HG02981 (cell line): ENCODE measurements at regions not wholly inside any gene's neighbourhood (a gene's known extent, or its start where the extent isn't known, plus 50 kb on each side); places are given as distances from the start of the nearest gene placed in this dataset.

Experiments used
- ATAC-seq: cut with Tn5 transposase; IDR thresholded peaks from one replicate; pipeline ENCODE4 v1.9.1; 2021; ENCODE audit warnings: mild to moderate bottlenecking, moderate library complexity; ENCODE audit not compliant: unreplicated experiment

DNA sequence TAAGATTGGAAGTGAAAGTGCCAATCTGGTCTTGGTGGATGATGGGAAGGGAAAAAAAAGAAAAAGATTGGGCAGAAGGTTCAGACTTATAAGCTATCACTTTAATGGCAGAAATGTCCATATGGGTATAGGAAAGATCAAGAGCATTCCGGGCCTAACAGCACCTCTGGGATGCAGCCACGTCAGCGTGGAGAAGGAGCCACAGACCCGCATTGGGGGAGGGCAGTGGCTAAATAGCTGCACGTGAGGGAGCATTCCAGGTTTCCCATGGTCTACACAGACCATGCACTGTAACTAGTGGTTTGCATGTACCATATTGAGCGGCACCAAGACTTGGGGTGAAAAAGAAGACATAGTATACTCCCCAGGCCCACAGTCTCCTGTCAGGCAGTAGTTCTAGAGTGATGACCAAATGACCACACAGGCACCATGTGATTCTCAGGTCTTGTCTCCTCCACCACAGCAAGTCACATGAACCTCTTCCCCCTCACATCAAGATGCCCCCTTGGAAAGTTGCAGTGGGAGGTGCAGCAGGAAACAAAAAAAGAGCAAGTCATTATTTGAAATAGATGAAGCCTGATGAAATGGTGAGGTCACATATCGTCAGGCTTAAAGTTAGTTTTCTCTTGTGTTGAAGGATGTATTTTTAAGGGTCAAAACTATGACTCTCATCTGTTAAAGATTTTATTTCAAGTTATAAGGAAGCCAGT lies 94.4 kb upstream of the TNFAIP3 start:
- no peak for ATAC-seq

DNA sequence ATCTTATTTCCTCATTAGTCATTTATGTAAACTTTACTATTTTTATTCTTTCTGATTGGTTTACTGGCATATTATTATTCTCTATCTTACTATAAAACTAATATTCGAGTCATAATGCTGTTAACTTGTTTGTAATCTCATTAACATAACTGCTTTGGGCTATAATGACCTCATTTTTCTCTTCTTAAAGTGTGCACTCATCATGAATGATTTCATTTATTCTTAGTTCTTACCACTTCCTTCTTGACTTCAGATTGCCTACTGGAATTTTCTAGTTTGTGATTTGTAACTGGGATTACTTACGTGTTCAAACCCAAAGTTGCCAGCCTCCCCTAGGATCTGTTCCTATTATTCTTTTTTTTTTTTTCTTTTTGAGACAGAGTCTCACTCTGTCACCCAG lies 91.8 kb upstream of the TNFAIP3 start:
- ATAC-seq = no peak

DNA sequence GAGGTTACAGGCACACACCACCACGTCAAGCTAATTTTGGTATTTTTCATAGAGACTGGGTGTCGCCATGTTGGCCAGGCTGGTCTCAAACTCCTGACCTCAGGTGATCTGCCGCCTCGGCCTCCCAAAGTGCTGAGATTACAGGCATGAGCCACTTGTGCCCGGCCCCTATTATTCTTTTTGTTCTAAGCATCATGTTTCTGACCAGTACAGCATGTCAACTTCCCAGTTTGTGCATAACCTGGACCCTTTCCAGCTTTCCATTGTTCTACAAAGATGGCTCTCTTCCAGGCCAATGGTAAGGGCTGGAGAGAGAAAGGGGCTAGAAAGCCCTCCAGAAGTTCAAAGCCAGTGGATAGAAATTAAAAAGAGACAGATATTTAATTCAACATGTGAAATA lies 91.3 kb upstream of the TNFAIP3 start:
- no peak for ATAC-seq

DNA sequence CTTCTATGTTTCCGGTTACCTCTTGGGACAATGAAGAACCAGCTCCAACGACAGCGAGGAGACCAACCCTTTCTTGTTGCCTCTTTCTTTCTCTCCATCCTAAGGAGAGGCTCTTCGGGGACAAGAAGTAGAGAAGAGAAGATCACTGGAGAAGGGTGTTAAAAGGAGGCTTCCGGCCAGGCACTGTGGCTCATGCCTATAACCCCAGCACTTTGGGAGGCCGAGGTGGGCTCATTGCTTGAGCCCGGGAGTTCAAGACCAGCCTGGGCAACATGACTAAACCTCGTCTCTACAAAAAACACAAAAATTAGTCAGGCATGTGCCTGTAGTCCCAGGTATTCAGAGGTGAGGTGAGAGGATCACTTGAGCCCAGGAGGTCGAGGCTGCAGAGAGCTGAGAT lies 90.8 kb upstream of the TNFAIP3 start:
- ATAC-seq = no peak

DNA sequence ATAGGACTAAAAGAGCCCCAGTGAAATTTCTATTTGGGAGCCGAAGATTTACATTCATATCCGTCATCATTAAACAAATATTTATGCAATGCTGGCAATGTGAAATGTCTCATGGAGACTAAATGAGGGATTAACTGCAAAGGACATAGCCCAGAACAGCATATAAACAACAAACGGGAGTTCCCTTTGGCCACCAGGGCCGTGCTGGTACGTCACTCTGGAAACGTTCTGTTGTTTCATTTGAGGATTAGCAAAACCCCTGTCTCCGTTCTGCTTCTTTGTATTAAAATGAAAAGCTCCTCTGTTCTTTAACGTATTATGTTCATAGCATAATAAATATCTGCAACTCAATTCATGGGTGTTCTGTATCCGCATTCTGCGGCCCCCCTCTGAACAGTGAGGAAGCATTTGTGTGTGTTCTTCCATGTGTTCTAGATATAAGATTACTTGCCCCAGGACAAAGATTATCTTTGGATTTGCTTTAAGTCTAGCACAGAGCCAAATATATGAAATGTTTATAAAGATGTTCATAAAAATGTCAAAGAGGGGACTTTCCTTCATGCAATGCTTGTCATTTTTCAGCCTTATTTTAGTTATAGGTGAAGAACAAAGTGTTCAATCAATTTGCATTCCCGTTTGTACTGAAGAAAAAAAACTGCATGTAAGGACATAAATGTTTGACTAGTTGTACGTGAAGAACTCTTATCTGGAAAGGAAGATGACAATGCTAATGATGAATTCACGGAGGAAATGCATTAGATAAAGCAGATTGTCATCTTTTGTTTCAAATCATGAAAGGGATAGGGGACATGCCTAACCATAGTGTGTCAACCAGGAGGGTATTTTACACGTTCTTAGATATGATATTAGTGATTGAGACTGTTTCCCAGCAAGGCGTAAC lies 90.0 kb upstream of the TNFAIP3 start:
- no peak for ATAC-seq

DNA sequence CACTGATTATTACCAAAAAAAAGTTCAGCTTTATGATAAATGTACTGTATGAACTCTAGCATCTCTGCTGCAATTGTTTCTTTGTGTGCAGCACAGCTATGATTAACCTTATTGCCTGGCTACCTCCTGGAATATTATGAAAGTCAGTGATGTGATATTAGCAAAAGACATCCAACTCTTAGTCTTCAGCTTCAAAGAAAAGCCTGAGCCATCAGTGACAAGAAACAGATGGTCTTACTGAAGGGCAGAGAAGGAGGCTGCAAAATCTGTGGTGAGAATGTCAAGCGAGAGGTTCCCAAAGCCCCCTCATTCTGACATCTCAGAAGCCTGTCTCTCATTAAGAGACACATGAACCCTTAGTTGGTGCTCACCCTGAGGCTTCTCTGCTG lies 89.4 kb upstream of the TNFAIP3 start:
- ATAC-seq = no peak

DNA sequence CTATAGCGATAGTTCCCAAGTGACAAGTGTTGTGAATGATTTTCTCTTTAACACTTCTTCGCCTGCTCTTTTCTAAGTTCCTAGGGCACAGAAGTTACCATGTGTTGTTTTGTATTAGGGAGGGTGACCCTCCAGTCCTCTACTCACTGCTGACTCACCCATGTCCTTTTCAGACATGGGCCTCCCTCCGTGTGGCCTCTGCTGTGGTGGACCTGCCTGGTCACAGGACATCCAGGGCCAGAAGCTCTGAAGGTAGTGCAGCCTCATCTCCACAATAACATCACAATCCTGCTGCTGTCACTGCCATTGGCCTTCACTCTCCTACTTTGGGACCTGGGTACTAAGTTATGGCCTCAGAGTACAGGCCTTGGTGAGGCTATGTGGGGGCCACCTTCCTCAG lies 87.1 kb upstream of the TNFAIP3 start:
- ATAC-seq = no peak

DNA sequence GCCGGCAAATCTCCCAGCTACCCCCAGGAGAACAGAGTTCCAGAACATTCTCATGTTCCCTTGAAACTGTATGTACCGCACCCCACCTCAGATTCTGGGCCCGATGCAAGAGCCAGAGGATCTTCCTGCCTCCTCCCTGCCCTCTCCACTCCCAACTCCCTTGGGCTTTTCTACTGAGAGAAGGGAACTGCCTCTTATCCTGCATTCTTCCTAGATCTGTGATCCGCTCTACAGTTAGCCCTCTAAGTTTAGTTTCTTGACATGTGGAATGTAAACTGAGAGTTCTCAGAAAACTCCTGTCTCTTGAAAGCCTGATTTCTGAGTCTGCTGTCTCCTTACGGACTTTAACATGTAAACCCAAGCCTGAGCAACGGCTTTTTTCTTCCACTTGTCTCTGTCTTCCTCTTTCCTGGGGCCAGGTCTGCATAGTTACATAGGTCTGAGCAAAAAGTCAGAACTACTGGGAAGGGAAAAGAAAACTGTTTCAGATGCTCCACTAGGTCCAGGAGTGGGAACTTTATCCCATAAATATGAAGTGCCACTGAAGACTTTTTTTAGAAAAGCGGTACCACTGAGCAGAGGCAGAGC lies 86.5 kb upstream of the TNFAIP3 start:
- ATAC-seq = no peak

DNA sequence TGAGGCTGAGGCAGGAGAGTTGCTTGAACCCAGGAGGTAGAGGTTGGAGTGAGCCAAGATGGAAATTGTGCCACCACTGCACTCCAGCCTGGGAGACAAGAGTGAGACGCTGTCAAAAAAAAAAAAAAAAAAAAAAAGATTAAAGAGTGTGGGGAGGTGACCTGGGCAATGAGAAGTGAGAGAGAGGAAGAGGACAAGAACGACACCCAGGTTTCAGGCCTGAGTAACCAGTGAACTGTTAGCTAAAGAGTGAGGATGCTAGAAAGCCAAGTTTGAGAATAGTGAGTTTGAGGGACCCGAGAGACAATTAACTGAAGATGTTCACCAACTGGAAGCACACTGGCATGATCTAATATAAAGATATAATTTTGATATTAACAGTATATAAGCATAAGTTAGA lies 85.4 kb upstream of the TNFAIP3 start:
- no peak for ATAC-seq

DNA sequence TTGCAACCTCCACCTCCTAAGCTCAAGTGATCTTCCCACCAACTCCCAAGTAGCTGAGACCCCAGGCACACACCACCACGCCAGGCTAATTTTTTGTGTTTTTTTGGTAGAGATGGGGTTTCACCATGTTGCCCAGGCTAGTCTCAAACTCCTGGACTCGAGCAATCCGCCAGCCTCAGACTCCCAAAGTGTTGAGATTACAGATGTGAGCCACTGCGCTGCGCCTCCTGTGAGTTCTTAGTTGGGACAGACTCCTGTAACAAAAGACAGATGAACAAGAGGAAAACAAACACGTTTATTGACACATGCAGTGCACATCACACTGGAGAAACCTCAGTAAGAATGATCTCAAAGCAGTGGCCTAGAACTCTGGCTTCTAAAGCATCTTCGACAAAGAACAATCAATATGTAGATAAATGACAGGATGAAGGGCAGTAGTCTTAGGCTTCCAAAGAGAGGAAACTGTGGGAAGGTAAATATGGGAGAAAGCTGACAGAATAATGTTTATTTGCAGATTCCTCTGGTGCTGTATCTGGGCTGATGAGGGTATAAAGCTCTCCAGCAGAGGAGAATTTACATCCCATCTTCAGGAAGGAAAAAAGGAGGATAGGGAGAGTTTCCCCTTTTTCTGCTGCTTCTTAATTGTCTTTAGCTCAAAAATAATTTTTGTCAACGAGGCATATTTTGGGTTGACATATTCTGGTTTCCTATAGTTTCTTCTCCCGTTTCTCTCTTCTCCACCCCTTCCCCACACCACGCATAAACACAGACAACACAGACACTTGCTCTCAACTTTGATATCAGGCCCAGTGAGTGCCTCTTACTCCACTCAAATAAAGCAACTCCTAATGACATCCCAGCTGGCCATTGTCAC lies 84.7 kb upstream of the TNFAIP3 start:
- ATAC-seq = no peak

DNA sequence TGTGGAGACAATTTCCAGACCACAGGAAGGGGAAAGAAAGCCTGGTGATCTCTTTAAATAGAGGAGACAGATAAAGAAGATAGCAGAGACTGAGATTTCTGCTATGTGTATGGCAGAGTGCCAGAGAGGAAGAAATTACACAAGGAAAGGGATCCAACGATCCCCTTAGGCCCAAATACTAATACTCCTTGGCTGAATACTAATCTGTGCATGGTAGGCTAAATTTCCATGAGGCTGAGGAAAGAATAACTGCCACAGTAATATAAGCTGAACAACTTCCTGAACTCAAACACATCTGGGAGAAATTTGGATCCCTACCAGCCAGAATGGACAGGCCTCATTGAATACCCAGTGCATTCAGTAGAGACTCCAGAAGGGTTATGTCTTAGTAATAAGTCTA lies 83.3 kb upstream of the TNFAIP3 start:
- no peak for ATAC-seq

DNA sequence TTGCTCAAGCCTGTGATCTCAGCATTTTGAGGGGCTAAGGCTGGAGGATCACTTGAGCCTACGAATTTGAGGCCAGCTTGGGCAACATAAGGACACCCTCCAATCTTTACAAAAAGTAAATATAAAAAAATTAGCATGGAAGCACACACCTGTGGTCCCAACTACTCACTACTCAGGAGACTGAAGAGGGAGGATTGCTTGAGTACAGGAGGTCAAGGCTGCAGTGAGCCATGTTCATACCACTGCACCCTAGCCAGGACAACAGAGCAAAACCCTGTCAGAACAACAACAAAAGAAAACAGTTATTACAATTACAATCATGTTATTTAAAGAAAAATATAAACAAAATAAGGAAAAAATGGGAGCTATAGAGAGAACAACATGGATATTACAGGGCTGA lies 82.5 kb upstream of the TNFAIP3 start:
- ATAC-seq = no peak

DNA sequence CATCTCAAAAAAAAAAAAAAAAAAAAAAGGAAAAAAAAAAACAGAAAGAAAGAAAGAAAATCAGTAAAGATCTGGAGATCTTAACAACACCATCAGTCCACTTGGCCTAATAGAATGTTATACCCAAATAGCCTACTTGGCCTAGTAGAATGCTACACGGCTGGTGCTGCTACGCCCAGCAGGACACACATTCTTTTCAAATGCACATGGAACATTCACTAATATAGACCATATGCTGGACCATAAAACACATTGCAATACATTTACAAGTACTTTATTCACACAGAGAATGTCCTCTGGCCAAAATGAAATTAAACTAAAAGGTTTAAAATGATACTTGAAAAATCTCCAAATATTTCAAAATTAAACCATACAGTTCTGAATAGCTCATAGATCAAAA lies 80.0 kb upstream of the TNFAIP3 start:
- no peak for ATAC-seq

DNA sequence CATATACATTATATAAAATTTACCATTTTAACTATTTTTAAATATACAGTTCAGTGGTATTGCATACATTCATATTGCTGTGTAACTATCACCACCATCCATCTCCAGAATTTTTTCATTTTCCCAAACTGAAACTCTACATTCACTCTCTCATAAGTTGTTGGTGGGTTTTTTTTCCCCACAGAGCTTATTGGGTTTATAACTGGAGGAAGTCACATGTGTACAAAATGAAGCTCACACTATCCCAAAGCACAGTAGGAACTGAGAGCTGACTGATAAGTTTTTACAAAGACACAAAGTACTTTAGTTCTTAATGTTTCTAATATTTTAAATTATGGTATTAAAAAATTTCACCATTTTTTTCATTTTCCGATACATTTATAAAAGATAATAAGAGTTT lies 78.8 kb upstream of the TNFAIP3 start:
- no peak for ATAC-seq

DNA sequence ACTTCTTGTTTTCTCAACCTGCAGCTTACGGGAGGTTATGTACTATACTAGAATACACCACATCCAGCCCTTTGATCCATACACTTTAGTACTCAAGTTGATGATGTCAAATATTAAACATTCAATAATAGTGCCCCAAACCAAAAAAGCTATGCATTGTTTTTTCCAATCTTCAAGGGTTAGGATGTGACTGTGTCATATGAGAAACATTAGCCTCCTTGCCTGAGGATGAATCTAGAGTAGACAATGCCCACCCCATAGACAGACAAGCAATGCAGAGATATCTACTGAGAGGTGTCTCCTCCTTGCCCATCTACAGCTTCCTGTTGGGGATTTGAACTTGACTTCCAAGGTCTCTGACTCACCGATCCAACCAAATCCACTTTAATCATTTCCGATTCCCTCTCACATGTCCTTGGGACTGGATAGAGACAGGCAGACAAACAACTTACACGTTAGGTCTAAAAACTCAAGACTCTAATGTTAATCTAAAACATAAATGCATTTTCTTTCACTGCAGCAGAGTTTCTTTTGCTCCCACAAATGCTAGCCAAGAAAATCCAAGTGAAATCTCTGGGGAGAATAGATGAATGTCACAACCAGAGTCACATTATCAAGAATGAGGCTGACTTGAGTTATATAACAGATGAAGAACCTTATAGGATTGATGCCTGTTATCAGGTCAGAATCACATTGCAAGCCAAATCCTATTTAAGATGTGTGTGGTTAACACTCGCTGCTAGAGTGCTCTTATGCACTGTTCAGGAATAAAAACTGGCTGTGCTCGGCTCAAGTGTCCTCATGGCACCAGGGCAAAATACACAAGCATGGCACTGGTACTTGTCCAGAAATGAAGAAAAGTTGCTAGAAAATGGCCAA lies 75.5 kb upstream of the TNFAIP3 start:
- no peak for ATAC-seq

DNA sequence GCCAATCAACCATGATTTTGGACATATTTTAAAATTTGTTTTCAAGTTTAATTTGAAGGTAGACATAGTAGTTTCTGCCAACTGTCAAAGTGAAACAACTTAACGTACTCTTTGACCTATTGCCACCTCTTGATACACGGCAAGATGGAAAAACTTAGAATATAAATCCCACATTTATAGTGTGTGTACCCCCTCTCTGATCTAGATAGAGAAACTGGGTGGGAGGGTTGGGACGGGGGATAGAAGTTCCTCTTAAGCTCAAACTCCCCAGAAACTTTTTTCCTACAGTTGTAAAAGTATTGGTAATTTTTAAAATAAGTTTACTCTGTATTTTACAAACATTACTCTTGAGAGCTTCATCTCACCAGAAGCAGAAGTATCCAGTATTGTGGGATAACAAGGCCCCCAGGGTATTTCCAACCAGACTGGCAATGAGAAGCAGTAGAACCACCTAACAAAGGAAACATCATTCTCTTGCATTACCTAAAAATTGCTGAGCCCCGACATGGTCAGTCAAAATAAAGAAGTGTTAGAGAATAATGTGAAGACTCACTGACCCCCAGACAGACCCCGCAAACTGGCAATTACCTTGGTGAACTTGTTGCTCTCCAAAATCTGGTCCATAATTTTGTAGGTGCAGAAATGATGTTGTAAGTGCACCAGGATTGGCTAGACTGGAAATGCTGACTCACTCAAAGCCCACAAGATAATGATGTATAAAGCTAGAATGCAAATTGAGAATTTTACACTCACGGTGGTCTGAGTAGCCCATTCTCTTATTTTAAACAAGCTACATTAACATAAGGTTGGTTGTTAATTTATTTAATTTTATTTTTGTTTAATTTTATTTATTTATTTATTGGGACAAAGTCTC lies 74.7 kb upstream of the TNFAIP3 start:
- ATAC-seq = no peak

DNA sequence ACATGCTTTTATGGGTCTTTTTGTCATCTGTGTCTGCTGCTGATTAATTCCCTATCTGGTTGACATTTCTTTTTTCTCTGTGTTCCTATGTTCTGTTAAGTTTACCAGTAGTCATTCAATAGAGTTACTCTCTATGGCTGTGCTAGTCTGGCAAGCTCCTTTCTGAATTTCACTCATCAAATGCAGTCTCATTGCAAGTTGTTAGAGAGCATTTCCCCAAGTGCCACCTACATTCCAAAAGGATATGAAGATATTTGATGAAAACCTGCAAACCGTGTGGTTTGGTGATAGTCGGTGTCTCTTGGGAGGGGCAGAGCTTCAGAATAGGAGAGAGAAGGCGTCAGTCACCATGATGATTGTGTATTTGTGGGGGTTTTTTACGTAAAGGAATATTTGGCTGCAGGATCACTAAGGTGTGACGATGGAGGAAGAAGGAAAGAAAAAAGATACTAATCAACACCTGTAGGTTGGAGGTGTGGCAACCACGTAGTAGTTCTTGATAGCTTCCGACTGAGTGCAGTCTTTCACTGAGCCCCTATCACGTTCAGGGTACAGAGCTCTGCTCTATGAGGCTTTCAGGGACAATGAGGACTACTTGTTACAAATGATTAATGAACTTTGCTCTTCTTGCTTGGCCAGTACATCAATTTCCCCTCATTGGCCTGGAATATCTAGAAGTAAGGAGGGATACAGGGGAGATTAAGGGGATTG lies 73.1 kb upstream of the TNFAIP3 start:
- ATAC-seq = no peak

DNA sequence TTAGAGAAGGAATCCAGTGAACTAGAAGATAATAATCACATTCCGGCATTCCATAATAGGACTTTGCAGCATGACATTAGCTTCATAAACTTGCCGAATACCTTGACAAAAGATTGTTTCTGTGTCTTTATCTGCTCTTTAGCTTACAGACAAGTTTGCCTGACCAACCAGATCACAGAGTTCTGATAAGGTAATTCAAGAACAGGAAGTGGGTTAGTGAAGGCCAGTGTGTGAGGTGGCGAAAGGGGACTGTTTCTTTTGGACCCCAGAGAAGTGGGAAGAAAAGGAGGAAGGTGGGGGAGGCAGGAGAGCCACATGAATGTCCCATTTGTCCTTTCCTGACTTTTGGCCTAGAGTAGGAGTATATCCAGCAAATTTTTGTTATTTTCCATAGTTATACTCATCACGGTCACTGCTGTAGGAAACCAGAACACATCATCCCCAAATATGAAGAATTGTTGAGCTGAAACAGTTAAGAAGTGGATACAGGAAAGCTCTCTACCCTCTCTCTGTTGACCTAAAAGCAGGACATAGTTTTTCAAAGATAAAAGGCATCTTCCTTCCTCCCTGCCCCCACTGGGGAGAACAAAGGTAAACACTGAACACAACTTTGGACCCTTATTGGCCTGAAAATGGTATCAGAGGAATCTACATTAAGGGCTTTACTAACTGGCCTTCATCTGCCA lies 72.4 kb upstream of the TNFAIP3 start:
- ATAC-seq = no peak
